Type B pancreatic cell (in vitro differentiated cells): ENCODE measurements at regions not wholly inside any gene's neighbourhood (a gene's known extent, or its start where the extent isn't known, plus 50 kb on each side); places are given as distances from the start of the nearest gene placed in this dataset.
"Not testable (repeated sequence)": the region's sequence is repeated elsewhere in the genome, so short reads cannot be mapped to it uniquely, and the experiment has no call there.

Experiments used
- DNase-seq: peaks from one replicate; pipeline ENCODE4 v3.0.0; 2021; ENCODE audit warnings: mixed read lengths; ENCODE audit not compliant: unreplicated experiment; ENCODE audit errors: extremely low spot score
- H3K27ac Mint-ChIP-seq: 2 replicates; pipeline ENCODE4 v1.8.0; 2021; ENCODE audit warnings: mild to moderate bottlenecking, mixed read lengths
- H3K27me3 Mint-ChIP-seq: 2 replicates; pipeline ENCODE4 v1.8.0; 2021; ENCODE audit warnings: mixed read lengths
- H3K36me3 Mint-ChIP-seq: 2 replicates; pipeline ENCODE4 v1.8.0; 2021; ENCODE audit warnings: mixed read lengths
- H3K4me1 Mint-ChIP-seq: one replicate; pipeline ENCODE4 v1.8.0; 2021; ENCODE audit warnings: mixed read lengths; ENCODE audit not compliant: unreplicated experiment
- H3K4me3 Mint-ChIP-seq: 2 replicates; pipeline ENCODE4 v1.8.0; 2021; ENCODE audit warnings: mild to moderate bottlenecking, mixed read lengths
- H3K9me3 Mint-ChIP-seq: 2 replicates; pipeline ENCODE4 v1.8.0; 2021; ENCODE audit warnings: mixed read lengths
- CTCF ChIP-seq: fragments of 200-600 bp; sonication (generic); conservative IDR thresholded peaks from 2 replicates; pipeline ENCODE4 v1.5.0; 2021; ENCODE audit warnings: antibody characterized with exemption, mild to moderate bottlenecking

DNA sequence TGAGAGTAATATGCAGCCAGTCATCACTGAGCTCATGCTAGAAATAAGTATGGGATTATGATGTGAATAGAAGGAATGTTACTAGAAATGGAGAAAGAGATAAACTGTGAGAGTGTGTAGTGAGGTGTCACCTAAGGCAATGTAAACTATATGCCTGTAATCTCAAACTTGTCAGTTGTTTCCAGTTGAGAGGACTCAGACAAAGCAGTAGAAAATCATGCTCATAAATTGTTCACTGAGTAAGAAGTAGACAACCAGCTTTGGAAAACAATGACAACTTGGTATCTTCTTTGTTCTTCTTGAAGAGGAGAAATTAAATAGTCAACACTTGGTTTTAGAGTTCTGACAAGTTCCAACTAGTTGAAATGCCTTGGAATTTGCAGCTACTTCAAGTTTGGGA lies 148.5 kb upstream of the OR4E1 start:
- H3K36me3 Mint-ChIP-seq = no peaks in the 10 kb centered on the region
- no peaks in the 10 kb centered on the region for H3K4me1 Mint-ChIP-seq
- no peak overlapping the region for H3K27ac Mint-ChIP-seq
- H3K27me3 Mint-ChIP-seq = peaks cover 12% of the 10 kb centered on the region
- no peak for DNase-seq
- peaks cover 1% of the 10 kb centered on the region for H3K9me3 Mint-ChIP-seq
- no peak for TF ChIP-seq CTCF
- H3K4me3 Mint-ChIP-seq = no peak overlapping the region

GRCh38 chr14:21820631-21821030 lies 147.0 kb upstream of the OR4E1 start:
- TF ChIP-seq CTCF = no peak
- H3K9me3 Mint-ChIP-seq = peaks cover 7% of the 10 kb centered on the region
- DNase-seq = no peak
- no peak overlapping the region for H3K27ac Mint-ChIP-seq
- no peak overlapping the region for H3K4me3 Mint-ChIP-seq
- H3K36me3 Mint-ChIP-seq = no peaks in the 10 kb centered on the region
- H3K4me1 Mint-ChIP-seq = no peaks in the 10 kb centered on the region
- peaks cover 6% of the 10 kb centered on the region for H3K27me3 Mint-ChIP-seq

DNA sequence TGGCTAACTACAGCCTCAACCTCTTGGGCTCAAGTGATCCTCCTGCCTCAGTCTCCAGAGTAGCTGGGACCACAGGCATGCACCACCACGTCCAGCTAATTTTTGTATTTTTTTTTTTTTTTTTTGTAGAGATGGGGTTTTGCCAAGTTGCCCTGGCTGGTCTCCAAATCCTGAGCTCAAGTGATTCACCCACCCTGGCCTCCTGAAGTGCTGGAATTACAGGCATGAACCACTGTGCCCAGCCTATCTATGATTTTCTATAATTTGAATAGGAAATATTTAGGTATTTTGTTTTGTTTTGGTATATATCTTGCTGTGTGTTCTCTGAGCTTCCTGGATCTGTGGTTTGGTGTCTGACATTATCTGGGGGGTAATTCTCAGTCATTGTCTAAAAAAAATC lies 146.3 kb upstream of the OR4E1 start:
- not testable (repeated sequence) for H3K27ac Mint-ChIP-seq, H3K4me3 Mint-ChIP-seq, H3K36me3 Mint-ChIP-seq, H3K4me1 Mint-ChIP-seq, H3K9me3 Mint-ChIP-seq, DNase-seq, H3K27me3 Mint-ChIP-seq

GRCh38 chr14:21817010-21817409 lies 143.4 kb upstream of the OR4E1 start:
- not testable (repeated sequence) for H3K27me3 Mint-ChIP-seq, H3K27ac Mint-ChIP-seq, DNase-seq, H3K9me3 Mint-ChIP-seq, H3K4me3 Mint-ChIP-seq, H3K36me3 Mint-ChIP-seq, H3K4me1 Mint-ChIP-seq

DNA sequence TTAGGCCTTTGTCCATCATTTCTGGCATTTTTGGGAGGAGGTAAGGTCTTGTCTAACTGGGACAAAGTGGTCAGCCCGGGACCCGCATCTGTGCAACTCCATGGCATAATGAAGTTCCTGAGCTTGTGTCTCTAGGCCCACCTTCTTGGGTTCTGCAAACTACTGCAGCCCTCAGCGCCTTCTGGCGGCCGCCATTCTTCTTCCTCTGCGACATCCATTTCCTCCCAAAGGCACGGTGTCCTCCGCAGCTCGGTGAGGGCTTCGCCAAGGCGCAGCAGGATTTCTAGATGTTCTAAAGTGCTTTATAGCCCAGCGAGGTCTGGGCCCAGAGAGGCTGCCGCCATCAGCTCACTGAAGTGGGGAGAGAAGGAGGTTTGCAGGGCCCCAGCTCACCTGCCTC lies 134.4 kb upstream of the OR4E1 start:
- Mint-ChIP-seq H3K27ac (no peak overlapping the region), H3K9me3 (no peaks in the 10 kb centered on the region)
- DNase-seq = no peak

GRCh38 chr14:21804981-21805380 lies 131.4 kb upstream of the OR4E1 start:
- Mint-ChIP-seq H3K4me3 (no peak overlapping the region), H3K36me3 (no peaks in the 10 kb centered on the region), H3K9me3 (no peaks in the 10 kb centered on the region), H3K4me1 (no peaks in the 10 kb centered on the region), H3K27me3 (peaks cover under 1% of the 10 kb centered on the region), H3K27ac (no peak overlapping the region)
- TF ChIP-seq CTCF = no peak
- no peak for DNase-seq

More for the DNA sequence above, 134.4 kb upstream of the OR4E1 start:
- no peak overlapping the region for H3K4me3 Mint-ChIP-seq
- H3K4me1 Mint-ChIP-seq = no peaks in the 10 kb centered on the region
- H3K27me3 Mint-ChIP-seq = peaks cover 7% of the 10 kb centered on the region
- no peak for TF ChIP-seq CTCF
- H3K36me3 Mint-ChIP-seq = no peaks in the 10 kb centered on the region

GRCh38 chr14:21802441-21802840 lies 128.8 kb upstream of the OR4E1 start:
- no peak overlapping the region for H3K4me3 Mint-ChIP-seq
- H3K9me3 Mint-ChIP-seq = no peaks in the 10 kb centered on the region
- no peak overlapping the region for H3K27ac Mint-ChIP-seq
- no peaks in the 10 kb centered on the region for H3K27me3 Mint-ChIP-seq
- no peak for DNase-seq
- TF ChIP-seq CTCF = no peak
- no peaks in the 10 kb centered on the region for H3K36me3 Mint-ChIP-seq
- no peaks in the 10 kb centered on the region for H3K4me1 Mint-ChIP-seq
